Stimulated activated naive B cell treated with anti-CD40 and anti-IgM and Interleukin-4, amounts not matched to agents 10 μg/mL and 1 μg/mL and 100 μg/mL, for 72 hours (primary cell): ENCODE measurements at regions not wholly inside any gene's neighbourhood (a gene's known extent, or its start where the extent isn't known, plus 50 kb on each side); places are given as distances from the start of the nearest gene placed in this dataset.
A peak's percentile ranks its signal among the peaks of the same experiment; 100 is the strongest.

Experiments
- ATAC-seq, 2 donors: fragments of 150-1000 bp; cut with Tn5 transposase; replicated peaks; 2 replicates each; pipeline ENCODE4 v1.10.0; 2021; ENCODE audit warnings: moderate library complexity in 1 of 2
- DNase-seq: peaks from one replicate; pipeline ENCODE4 v3.0.0; 2021
- H3K27ac Mint-ChIP-seq: one replicate; pipeline ENCODE4 v1.8.0; 2022; ENCODE audit warnings: mild to moderate bottlenecking, mixed read lengths
- H3K27me3 Mint-ChIP-seq, 2 donors: one replicate each; pipeline ENCODE4 v1.8.0; 2022; ENCODE audit warnings: mixed read lengths in 2 of 2
- H3K36me3 Mint-ChIP-seq, 2 donors: one replicate each; pipeline ENCODE4 v1.8.0; 2022; ENCODE audit warnings: mixed read lengths in 2 of 2, mild to moderate bottlenecking in 1 of 2
- H3K4me1 Mint-ChIP-seq, 2 donors: one replicate each; pipeline ENCODE4 v1.8.0; 2022; ENCODE audit warnings: mixed read lengths in 2 of 2, mild to moderate bottlenecking in 1 of 2
- H3K4me3 Mint-ChIP-seq, 2 donors: one replicate each; pipeline ENCODE4 v1.8.0; 2022; ENCODE audit warnings: mild to moderate bottlenecking in 2 of 2, mixed read lengths in 2 of 2, moderate library complexity in 1 of 2
- H3K9me3 Mint-ChIP-seq, 2 donors: one replicate each; pipeline ENCODE4 v1.8.0; 2022; ENCODE audit warnings: mixed read lengths in 2 of 2, mild to moderate bottlenecking in 1 of 2

DNA sequence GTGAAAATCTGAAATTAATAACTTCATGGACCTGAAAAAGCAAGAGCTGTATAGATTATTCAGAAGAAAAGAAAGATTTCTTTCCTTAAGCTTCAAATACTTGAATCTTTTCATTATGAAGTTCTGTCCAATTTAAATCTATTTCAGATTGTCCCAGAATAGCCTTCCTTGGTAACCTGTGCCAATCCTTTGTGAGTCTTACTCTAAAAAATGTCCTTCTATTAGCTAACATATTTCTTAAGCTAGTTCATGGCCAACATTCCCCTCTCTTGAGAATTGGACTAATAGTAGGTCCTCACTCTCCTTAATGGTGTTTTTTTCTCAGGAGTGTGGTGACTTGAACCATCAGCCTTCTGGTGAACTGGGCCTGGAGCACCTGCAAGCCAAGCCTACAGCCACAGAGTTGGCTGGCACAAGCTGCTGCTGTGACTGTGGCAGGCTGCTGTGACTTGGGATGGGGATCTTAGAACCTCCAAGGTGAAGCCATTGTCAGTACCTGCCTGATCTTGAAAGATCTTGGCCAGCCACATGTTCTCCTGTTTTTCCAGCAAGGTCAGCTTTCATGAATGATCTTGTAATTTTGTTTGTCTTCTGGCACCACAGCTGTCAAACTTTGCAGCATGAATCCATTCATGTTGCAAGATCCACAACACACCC lies 262.6 kb upstream of the MAP3K1 start:
- no peak for ATAC-seq
- Mint-ChIP-seq H3K36me3 (no peaks in the 10 kb centered on the region), H3K27ac (no peak overlapping the region), H3K4me1 (peaks cover 0 to 7% of the 10 kb centered on the region in 2 donors), H3K4me3 (no peak overlapping the region), H3K27me3 (no peaks in the 10 kb centered on the region), H3K9me3 (no peaks in the 10 kb centered on the region)
- no peak for DNase-seq

DNA sequence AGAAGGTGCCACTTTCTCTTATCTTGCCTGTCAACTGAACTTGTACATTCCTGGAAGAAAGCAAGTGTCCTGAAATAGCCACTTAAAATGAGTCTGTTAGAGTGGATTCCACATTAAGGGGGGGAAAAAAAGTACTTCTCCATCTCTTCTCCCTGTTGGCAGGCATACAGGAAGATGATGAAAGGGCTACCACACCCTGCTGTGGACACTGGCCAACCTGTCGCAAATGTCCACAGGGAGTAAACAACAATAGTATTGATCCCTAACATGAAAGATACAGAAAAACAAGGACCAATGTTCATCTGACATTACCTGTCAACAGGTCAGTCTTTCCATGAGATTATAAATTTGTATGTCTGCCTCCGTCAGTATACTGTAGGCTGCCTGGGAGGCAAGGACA lies 265.1 kb upstream of the MAP3K1 start:
- H3K4me1 Mint-ChIP-seq = peaks cover 5 to 19% of the 10 kb centered on the region in 2 donors
- ATAC-seq = no peak
- no peak for DNase-seq
- H3K4me3 Mint-ChIP-seq = no peak overlapping the region
- H3K36me3 Mint-ChIP-seq = no peaks in the 10 kb centered on the region
- no peaks in the 10 kb centered on the region for H3K27me3 Mint-ChIP-seq
- no peak overlapping the region for H3K27ac Mint-ChIP-seq
- no peaks in the 10 kb centered on the region for H3K9me3 Mint-ChIP-seq

DNA sequence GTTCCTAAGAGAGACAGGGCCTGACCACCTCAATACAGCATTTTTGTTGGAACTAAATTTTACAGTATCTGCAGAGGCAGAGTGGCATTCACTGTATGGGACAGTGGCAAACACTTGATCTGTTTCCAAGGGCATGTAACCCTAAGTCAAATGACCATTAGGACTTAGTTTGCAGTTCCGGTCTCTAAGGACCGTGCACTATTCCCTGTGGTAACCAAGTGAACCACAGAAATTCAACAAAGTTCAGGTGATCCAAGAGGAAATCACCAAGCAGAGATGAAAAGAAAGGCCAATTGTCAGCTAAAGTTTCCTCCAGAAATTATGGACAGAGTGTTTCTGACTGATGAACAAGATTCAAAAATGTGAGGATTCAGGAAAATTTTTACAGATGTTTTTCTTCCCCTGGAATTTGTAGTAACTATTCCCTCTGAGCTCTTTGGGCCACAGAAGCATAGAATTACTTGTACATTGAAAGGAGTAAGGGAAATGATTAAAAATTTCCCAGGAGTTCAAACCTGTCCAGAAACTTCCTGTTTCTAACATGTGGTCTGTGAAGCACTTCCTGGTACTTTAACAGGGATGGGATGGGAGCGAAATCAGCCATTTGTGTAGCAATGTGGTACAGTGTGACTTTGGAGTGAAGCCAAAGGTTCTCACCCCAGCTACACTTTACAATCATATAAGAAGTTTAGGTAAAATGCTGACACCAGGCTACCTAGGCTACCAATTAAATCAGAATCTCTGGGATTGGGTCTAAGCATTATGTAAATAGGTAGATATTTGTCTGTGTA lies 266.1 kb upstream of the MAP3K1 start:
- Mint-ChIP-seq H3K4me3 (no peak overlapping the region), H3K27me3 (no peaks in the 10 kb centered on the region), H3K27ac (no peak overlapping the region), H3K36me3 (no peaks in the 10 kb centered on the region), H3K4me1 (peaks cover 8 to 28% of the 10 kb centered on the region in 2 donors), H3K9me3 (no peaks in the 10 kb centered on the region)
- DNase-seq (no peak), ATAC-seq (no peak)

- Mint-ChIP-seq H3K4me1 (peaks cover 17 to 36% of the 10 kb centered on the region in 2 donors), H3K27me3 (no peaks in the 10 kb centered on the region), H3K36me3 (no peaks in the 10 kb centered on the region), H3K27ac (no peak overlapping the region), H3K4me3 (no peak overlapping the region), H3K9me3 (no peaks in the 10 kb centered on the region)
- DNase-seq (no peak), ATAC-seq (peak in 1 of 2 donors; percentile 39)
Observed at GRCh38 chr5:56545016-56545415, 270.3 kb upstream of the MAP3K1 start.

DNA sequence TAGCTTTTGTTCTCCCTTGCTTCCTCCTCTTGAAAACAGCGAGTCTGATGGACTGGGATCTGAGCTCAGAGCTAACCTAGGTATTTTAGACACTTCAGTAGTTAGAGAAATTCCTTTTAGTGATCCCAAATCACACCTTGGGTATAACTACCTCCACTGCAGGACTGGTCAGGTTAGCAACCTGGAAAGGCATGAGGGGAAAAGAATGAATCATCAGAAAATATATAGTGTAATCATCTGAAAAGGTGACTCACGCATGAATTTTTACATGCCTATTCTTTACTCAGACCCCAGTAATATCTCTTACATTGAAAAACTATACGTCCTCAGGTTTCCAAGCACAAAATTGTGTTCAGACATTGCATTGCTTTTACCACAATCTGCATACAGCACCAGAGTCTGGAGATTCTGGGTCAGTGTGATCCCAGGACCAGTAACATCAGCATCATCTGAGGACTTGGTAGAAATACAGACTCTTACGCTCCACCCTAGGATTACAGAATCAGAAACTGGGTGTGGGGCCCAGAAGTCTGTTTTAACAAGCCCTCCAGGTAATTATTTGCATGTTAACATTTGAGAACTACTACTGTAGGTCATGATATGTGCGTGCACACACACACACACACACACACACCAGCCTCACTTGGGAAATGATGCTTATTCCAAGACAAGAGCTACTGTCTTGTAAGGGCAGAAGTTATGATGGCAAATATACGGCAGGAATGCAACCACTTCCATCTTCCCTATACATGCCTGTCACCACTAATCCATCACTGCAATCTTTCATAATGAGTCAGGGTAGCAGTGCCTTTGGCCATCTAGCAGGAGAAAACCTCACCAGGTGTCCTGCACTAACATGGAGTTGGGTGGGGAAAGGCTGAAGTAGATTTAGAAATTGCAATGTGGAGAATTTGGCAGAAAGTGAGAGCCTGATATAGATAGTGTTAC lies 271.6 kb upstream of the MAP3K1 start:
- H3K4me1 Mint-ChIP-seq = peaks cover 17 to 38% of the 10 kb centered on the region in 2 donors
- no peak for ATAC-seq
- H3K27ac Mint-ChIP-seq = no peak overlapping the region
- H3K4me3 Mint-ChIP-seq = no peak overlapping the region
- no peak for DNase-seq
- H3K36me3 Mint-ChIP-seq = no peaks in the 10 kb centered on the region
- H3K9me3 Mint-ChIP-seq = no peaks in the 10 kb centered on the region
- no peaks in the 10 kb centered on the region for H3K27me3 Mint-ChIP-seq

DNA sequence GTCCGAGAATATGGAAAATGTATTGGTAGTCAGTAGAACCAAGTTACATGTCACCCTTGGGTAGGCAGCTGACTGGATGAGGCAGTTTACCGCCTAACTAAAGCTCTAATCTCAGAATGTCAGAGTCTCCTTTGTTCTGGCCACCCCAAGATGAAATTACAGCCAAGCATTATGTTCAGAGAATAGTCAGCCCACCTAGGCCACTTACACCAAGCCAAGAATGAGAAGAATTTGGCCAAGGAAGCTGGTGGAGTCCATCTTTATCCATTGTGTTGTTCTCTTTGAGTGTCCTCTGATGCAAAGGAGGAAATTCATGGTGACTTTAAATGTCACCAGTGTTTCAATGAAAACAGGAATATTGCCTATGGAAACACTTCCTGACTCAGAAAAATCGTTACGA lies 275.1 kb upstream of the MAP3K1 start:
- H3K4me3 Mint-ChIP-seq = no peak overlapping the region
- H3K27ac Mint-ChIP-seq = no peak overlapping the region
- DNase-seq = no peak
- H3K9me3 Mint-ChIP-seq = no peaks in the 10 kb centered on the region
- H3K4me1 Mint-ChIP-seq = peaks cover 12 to 29% of the 10 kb centered on the region in 2 donors
- no peak for ATAC-seq
- H3K36me3 Mint-ChIP-seq = peaks cover 0 to 2% of the 10 kb centered on the region in 2 donors
- H3K27me3 Mint-ChIP-seq = no peaks in the 10 kb centered on the region

GRCh38 chr5:56538580-56538979 lies 276.8 kb upstream of the MAP3K1 start:
- peaks cover 0 to 2% of the 10 kb centered on the region in 2 donors for H3K36me3 Mint-ChIP-seq
- peaks cover 9 to 15% of the 10 kb centered on the region in 2 donors for H3K4me1 Mint-ChIP-seq
- DNase-seq (no peak), ATAC-seq (no peak)
- no peaks in the 10 kb centered on the region for H3K27me3 Mint-ChIP-seq
- H3K27ac Mint-ChIP-seq = no peak overlapping the region
- H3K9me3 Mint-ChIP-seq = no peaks in the 10 kb centered on the region
- no peak overlapping the region for H3K4me3 Mint-ChIP-seq

- H3K9me3 Mint-ChIP-seq = peaks cover 0 to 4% of the 10 kb centered on the region in 2 donors
Observed at GRCh38 chr5:56535347-56535746, 280.0 kb upstream of the MAP3K1 start.

GRCh38 chr5:56534102-56534829 lies 281.1 kb upstream of the MAP3K1 start:
- Mint-ChIP-seq H3K4me3 (no peak overlapping the region), H3K27ac (no peak overlapping the region), H3K4me1 (peaks cover 4 to 11% of the 10 kb centered on the region in 2 donors), H3K27me3 (no peaks in the 10 kb centered on the region), H3K9me3 (peaks cover 0 to 4% of the 10 kb centered on the region in 2 donors), H3K36me3 (peaks cover 0 to 2% of the 10 kb centered on the region in 2 donors)
- no peak for ATAC-seq
- no peak for DNase-seq

More at GRCh38 chr5:56535347-56535746, 280.0 kb upstream of the MAP3K1 start:
- Mint-ChIP-seq H3K36me3 (peaks cover 0 to 2% of the 10 kb centered on the region in 2 donors), H3K27me3 (no peaks in the 10 kb centered on the region), H3K4me3 (no peak overlapping the region), H3K27ac (no peak overlapping the region), H3K4me1 (peaks cover 4 to 11% of the 10 kb centered on the region in 2 donors)
- ATAC-seq (no peak), DNase-seq (no peak)

- peaks cover 6 to 12% of the 10 kb centered on the region in 2 donors for H3K4me1 Mint-ChIP-seq
- ATAC-seq (no peak), DNase-seq (no peak)
- H3K27ac Mint-ChIP-seq = no peak overlapping the region
- no peak overlapping the region for H3K4me3 Mint-ChIP-seq
- no peaks in the 10 kb centered on the region for H3K27me3 Mint-ChIP-seq
- H3K36me3 Mint-ChIP-seq = peaks cover 0 to 2% of the 10 kb centered on the region in 2 donors
- H3K9me3 Mint-ChIP-seq = peaks cover 0 to 4% of the 10 kb centered on the region in 2 donors
Observed at GRCh38 chr5:56532466-56532865, 282.9 kb upstream of the MAP3K1 start.

- Mint-ChIP-seq H3K4me3 (no peak overlapping the region), H3K9me3 (peaks cover 0 to 4% of the 10 kb centered on the region in 2 donors), H3K36me3 (no peaks in the 10 kb centered on the region), H3K27ac (no peak overlapping the region), H3K27me3 (no peaks in the 10 kb centered on the region), H3K4me1 (peaks cover 9 to 17% of the 10 kb centered on the region in 2 donors)
- DNase-seq = no peak
- ATAC-seq = no peak
Observed at GRCh38 chr5:56530626-56531138, 284.7 kb upstream of the MAP3K1 start.

GRCh38 chr5:56529666-56530430 lies 285.5 kb upstream of the MAP3K1 start:
- no peak overlapping the region for H3K4me3 Mint-ChIP-seq
- peaks cover 0 to 4% of the 10 kb centered on the region in 2 donors for H3K9me3 Mint-ChIP-seq
- DNase-seq (no peak), ATAC-seq (no peak)
- no peaks in the 10 kb centered on the region for H3K27me3 Mint-ChIP-seq
- no peak overlapping the region for H3K27ac Mint-ChIP-seq
- peaks cover 9 to 17% of the 10 kb centered on the region in 2 donors for H3K4me1 Mint-ChIP-seq
- no peaks in the 10 kb centered on the region for H3K36me3 Mint-ChIP-seq

GRCh38 chr5:56527174-56527573 lies 288.2 kb upstream of the MAP3K1 start:
- Mint-ChIP-seq H3K27ac (no peak overlapping the region), H3K36me3 (no peaks in the 10 kb centered on the region), H3K4me1 (peaks cover 9 to 17% of the 10 kb centered on the region in 2 donors), H3K4me3 (no peak overlapping the region), H3K9me3 (peaks cover 0 to 4% of the 10 kb centered on the region in 2 donors), H3K27me3 (no peaks in the 10 kb centered on the region)
- DNase-seq (no peak), ATAC-seq (no peak)
